Spleen (tissue), 7 donors: ENCODE measurements at regions not wholly inside any gene's neighbourhood (a gene's known extent, or its start where the extent isn't known, plus 50 kb on each side); places are given as distances from the start of the nearest gene placed in this dataset.

Source experiments
- CTCF ChIP-seq, 11 experiments: fragments of 200-600 bp in 7 of 11; fragments of 450-650 bp in 4 of 11; sonication (generic) in 4 of 11; IDR thresholded peaks in 8 of 11; conservative IDR thresholded peaks in 3 of 11; 1 replicate in 7 of 11; 2 replicates in 4 of 11; pipeline versions ENCODE4 v1.4.0 to v1.8.0; 2016 to 2021; ENCODE audit warnings: antibody characterized with exemption in 11 of 11, inconsistent platforms in 4 of 11, mild to moderate bottlenecking in 1 of 11
- POLR2A ChIP-seq, 3 donors: fragments of 450-650 bp; IDR thresholded peaks; one replicate each; pipeline ENCODE4 v1.5.1; 2017; ENCODE audit warnings: antibody characterized with exemption in 3 of 3, mild to moderate bottlenecking in 1 of 3
- POLR2AphosphoS5 ChIP-seq, 3 donors: sonication (generic); formaldehyde crosslinking; IDR thresholded peaks; one replicate each; pipeline ENCODE4 v1.5.1; 2017; ENCODE audit warnings: antibody characterized with exemption in 3 of 3
- donor health status: DM: no; HTN: no; CAD: no; lungs with moderate emphysema.
- donor health status: DM: no; HTN: no; CAD: no.
- donor health status: DM: no; HTN: no; CAD: no.

GRCh38 chr16:76988526-76988925 is 202.5 kb upstream of the MON1B start:
- no peak for TF ChIP-seq CTCF (IDR thresholded peaks at IDR 0.05 in 8 of 11, conservative IDR thresholded peaks at IDR 0.05 in 3 of 11)
- TF ChIP-seq POLR2AphosphoS5 (IDR thresholded peaks at IDR 0.05) = no peak
- TF ChIP-seq POLR2A (IDR thresholded peaks at IDR 0.05) = no peak
